ENCODE measurements at regions not wholly inside any gene's neighbourhood (a gene's known extent, or its start where the extent isn't known, plus 50 kb on each side); places are given as distances from the start of the nearest gene placed in this dataset.

DNA sequence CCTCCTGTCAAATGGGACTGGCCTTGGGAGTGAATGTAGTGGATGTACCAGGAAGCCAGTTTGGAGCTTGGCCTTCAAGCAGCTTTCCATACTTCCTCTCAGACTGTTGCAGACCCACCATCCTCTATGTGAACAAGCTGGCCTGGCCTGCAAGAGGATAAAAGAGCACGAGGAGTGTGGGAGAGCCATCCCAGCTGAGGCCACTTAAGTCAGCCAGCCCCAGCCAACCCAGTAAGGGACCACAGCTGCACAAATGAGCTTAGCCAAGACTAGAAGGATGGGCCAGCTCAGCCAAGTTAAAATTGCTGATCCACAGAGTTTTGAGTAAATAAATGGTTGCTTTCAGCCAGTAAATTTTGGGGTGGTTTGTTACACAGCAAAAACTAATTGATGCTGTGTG, 156.9 kb upstream of the SOX4 start:
- Histone ChIP-seq H3K9ac (ENCODE audit: low read depth, low read length) (no peak overlapping the region), H3K4me1 (ENCODE audit: insufficient read depth, low read length) (no peaks in the 10 kb centered on the region), H3K36me3 (ENCODE audit: insufficient read depth, low read depth, low read length) (no peaks in the 10 kb centered on the region), H3K27me3 (ENCODE audit: insufficient read depth, low read length) (no peaks in the 10 kb centered on the region), H3K27ac (ENCODE audit: low read length) (no peak overlapping the region), H3K4me3 (ENCODE audit: low read length) (no peak overlapping the region), H3K9me3 (ENCODE audit: insufficient read depth, low read depth, low read length) (no peaks in the 10 kb centered on the region)

DNA sequence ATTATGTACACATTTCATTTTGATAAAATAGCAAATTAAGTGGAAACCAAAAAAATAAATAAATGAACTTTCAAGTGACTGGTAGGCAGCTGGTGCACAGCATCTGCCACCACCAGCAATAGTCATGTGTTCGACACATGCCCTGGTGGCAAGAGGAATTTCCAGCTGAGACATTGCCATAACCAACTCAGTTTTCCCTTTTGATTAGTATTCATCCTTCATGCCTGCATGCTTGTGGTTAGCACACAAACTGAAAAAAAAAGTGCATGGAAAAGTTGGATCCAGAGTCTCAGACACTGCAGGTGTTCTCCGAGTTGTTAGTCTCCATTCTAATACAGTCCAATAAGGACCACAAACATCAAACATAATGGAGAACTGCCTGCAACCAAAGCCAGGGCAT, 156.0 kb upstream of the SOX4 start:
- H3K9me3 ChIP-seq (ENCODE audit: insufficient read depth, low read depth, low read length): no peaks in the 10 kb centered on the region
- no peaks in the 10 kb centered on the region for H3K27me3 ChIP-seq (ENCODE audit: insufficient read depth, low read length)
- no peak overlapping the region for H3K9ac ChIP-seq (ENCODE audit: low read depth, low read length)
- no peak overlapping the region for H3K27ac ChIP-seq (ENCODE audit: low read length)
- H3K36me3 ChIP-seq (ENCODE audit: insufficient read depth, low read depth, low read length): no peaks in the 10 kb centered on the region
- H3K4me3 ChIP-seq (ENCODE audit: low read length): no peak overlapping the region
- H3K4me1 ChIP-seq (ENCODE audit: insufficient read depth, low read length): no peaks in the 10 kb centered on the region

GRCh38 chr6:21438237-21438985, 155.1 kb upstream of the SOX4 start:
- H3K4me1 ChIP-seq (ENCODE audit: insufficient read depth, low read length): no peaks in the 10 kb centered on the region
- no peak overlapping the region for H3K4me3 ChIP-seq (ENCODE audit: low read length)
- no peak overlapping the region for H3K27ac ChIP-seq (ENCODE audit: low read length)
- H3K36me3 ChIP-seq (ENCODE audit: insufficient read depth, low read depth, low read length): no peaks in the 10 kb centered on the region
- H3K27me3 ChIP-seq (ENCODE audit: insufficient read depth, low read length): no peaks in the 10 kb centered on the region
- no peak overlapping the region for H3K9ac ChIP-seq (ENCODE audit: low read depth, low read length)
- no peaks in the 10 kb centered on the region for H3K9me3 ChIP-seq (ENCODE audit: insufficient read depth, low read depth, low read length)

GRCh38 chr6:21438986-21439352, 154.6 kb upstream of the SOX4 start:
- Histone ChIP-seq H3K4me3 (ENCODE audit: low read length) (no peak overlapping the region), H3K36me3 (ENCODE audit: insufficient read depth, low read depth, low read length) (no peaks in the 10 kb centered on the region), H3K9ac (ENCODE audit: low read depth, low read length) (no peak overlapping the region)

DNA sequence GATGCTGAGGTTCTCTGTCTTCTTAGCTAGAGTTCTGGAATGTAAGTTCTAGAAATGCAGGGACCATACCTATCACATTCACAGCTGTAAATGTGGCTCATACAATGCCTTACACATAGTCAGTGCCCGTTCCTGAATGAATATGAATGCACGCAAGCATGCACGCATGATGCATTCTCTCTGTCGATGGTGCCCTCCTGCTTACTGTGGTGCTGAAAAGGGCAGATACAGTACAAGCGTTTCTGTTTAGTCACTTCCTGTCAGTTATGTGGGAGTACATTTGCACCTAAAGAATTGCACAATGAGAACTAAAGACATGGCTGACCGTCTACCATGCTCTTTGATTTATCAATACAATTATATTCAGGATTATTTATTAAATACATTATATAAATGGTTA, 152.2 kb upstream of the SOX4 start:
- Histone ChIP-seq H3K27me3 (ENCODE audit: insufficient read depth, low read length) (no peaks in the 10 kb centered on the region), H3K4me3 (ENCODE audit: low read length) (no peak overlapping the region), H3K9ac (ENCODE audit: low read depth, low read length) (no peak overlapping the region), H3K9me3 (ENCODE audit: insufficient read depth, low read depth, low read length) (no peaks in the 10 kb centered on the region), H3K4me1 (ENCODE audit: insufficient read depth, low read length) (no peaks in the 10 kb centered on the region), H3K36me3 (ENCODE audit: insufficient read depth, low read depth, low read length) (no peaks in the 10 kb centered on the region), H3K27ac (ENCODE audit: low read length) (no peak overlapping the region)

More at GRCh38 chr6:21438986-21439352, 154.6 kb upstream of the SOX4 start:
- no peaks in the 10 kb centered on the region for H3K9me3 ChIP-seq (ENCODE audit: insufficient read depth, low read depth, low read length)
- H3K27ac ChIP-seq (ENCODE audit: low read length): no peak overlapping the region
- no peaks in the 10 kb centered on the region for H3K27me3 ChIP-seq (ENCODE audit: insufficient read depth, low read length)
- H3K4me1 ChIP-seq (ENCODE audit: insufficient read depth, low read length): no peaks in the 10 kb centered on the region

DNA sequence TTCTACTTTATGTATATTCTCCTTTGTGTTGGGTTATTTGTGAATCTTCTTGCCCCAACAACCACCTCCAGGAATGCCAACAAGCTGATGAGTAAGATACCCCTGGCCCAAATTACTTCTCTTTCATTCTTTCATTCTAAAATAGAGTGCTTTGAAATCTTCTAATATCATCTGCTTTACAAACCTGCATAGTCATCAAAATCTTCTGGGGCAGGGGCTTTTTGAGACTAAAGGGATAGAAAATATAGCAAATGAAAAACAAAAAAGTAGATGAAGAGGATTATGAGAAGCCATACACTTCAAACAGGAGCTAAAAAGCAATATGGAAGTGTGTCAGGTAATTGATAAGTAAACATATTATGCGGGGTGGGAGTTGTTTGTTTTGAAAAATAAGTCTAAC, 150.7 kb upstream of the SOX4 start:
- Histone ChIP-seq H3K4me3 (ENCODE audit: low read length) (no peak overlapping the region), H3K9me3 (ENCODE audit: insufficient read depth, low read depth, low read length) (no peaks in the 10 kb centered on the region), H3K27ac (ENCODE audit: low read length) (no peak overlapping the region), H3K27me3 (ENCODE audit: insufficient read depth, low read length) (no peaks in the 10 kb centered on the region), H3K36me3 (ENCODE audit: insufficient read depth, low read depth, low read length) (no peaks in the 10 kb centered on the region), H3K9ac (ENCODE audit: low read depth, low read length) (no peak overlapping the region), H3K4me1 (ENCODE audit: insufficient read depth, low read length) (no peaks in the 10 kb centered on the region)

- no peaks in the 10 kb centered on the region for H3K4me1 ChIP-seq (ENCODE audit: insufficient read depth, low read length)
- H3K9me3 ChIP-seq (ENCODE audit: insufficient read depth, low read depth, low read length): no peaks in the 10 kb centered on the region
- H3K36me3 ChIP-seq (ENCODE audit: insufficient read depth, low read depth, low read length): no peaks in the 10 kb centered on the region
- no peaks in the 10 kb centered on the region for H3K27me3 ChIP-seq (ENCODE audit: insufficient read depth, low read length)
- no peak overlapping the region for H3K27ac ChIP-seq (ENCODE audit: low read length)
- no peak overlapping the region for H3K9ac ChIP-seq (ENCODE audit: low read depth, low read length)
- H3K4me3 ChIP-seq (ENCODE audit: low read length): no peak overlapping the region
These were observed 148.8 kb upstream of the SOX4 start for GRCh38 chr6:21444711-21445260.

DNA sequence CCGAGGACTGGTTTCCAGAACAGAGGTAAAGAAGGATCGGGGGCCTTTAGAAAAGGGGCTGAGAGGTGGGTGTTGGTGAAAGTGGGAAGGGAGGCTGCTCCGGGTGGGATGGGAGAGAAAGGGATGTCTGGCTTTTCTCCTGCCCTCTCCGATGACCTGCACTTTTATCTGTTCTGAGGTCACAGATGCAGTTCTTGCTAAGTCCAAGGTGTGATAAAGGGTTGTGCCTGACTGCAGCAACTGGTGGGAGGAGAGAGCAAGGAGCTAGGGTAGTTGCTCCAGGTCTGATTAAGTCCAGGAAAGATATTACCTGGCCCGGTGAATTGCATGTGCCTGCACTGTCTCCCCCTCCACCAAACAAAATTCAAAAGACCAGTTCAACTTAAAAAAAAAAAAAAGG, 145.6 kb upstream of the SOX4 start:
- no peak overlapping the region for H3K4me3 ChIP-seq (ENCODE audit: low read length)
- no peaks in the 10 kb centered on the region for H3K9me3 ChIP-seq (ENCODE audit: insufficient read depth, low read depth, low read length)
- H3K27me3 ChIP-seq (ENCODE audit: insufficient read depth, low read length): no peaks in the 10 kb centered on the region
- no peaks in the 10 kb centered on the region for H3K4me1 ChIP-seq (ENCODE audit: insufficient read depth, low read length)
- H3K9ac ChIP-seq (ENCODE audit: low read depth, low read length): no peak overlapping the region
- no peaks in the 10 kb centered on the region for H3K36me3 ChIP-seq (ENCODE audit: insufficient read depth, low read depth, low read length)
- no peak overlapping the region for H3K27ac ChIP-seq (ENCODE audit: low read length)

DNA sequence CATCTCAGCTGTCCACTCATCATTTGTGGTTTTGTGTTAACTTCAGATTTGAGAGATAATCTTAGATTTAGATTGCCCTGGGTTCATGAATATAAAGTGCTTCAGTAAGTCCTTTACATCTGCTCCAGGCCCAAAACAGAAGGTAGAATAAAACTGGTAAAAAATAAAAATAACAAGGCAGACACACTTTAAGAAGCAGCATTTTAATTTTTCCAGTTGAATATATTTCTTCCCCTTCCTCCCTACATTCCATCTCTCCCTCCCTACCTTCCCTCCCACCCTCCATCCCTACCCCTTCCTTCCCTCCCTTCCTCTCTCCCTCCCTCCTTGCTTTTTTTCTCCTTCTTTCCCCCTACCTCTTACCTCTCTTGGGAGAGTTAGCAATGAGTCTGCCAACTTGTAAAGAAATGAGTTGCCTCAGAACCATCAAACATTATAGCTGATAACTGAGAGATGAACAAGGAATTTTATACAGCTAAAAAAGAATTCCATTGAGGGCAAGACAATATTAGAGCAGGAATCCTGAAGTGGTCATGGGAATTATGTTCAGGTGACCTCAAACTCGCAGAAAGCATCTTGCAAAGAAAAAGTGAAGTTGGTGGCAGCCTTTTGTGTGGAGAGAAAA, 145.0 kb upstream of the SOX4 start:
- H3K27ac ChIP-seq (ENCODE audit: low read length): no peak overlapping the region
- H3K4me1 ChIP-seq (ENCODE audit: insufficient read depth, low read length): no peaks in the 10 kb centered on the region
- H3K36me3 ChIP-seq (ENCODE audit: insufficient read depth, low read depth, low read length): no peaks in the 10 kb centered on the region
- H3K9me3 ChIP-seq (ENCODE audit: insufficient read depth, low read depth, low read length): no peaks in the 10 kb centered on the region
- no peak overlapping the region for H3K9ac ChIP-seq (ENCODE audit: low read depth, low read length)
- H3K4me3 ChIP-seq (ENCODE audit: low read length): no peak overlapping the region
- H3K27me3 ChIP-seq (ENCODE audit: insufficient read depth, low read length): no peaks in the 10 kb centered on the region

DNA sequence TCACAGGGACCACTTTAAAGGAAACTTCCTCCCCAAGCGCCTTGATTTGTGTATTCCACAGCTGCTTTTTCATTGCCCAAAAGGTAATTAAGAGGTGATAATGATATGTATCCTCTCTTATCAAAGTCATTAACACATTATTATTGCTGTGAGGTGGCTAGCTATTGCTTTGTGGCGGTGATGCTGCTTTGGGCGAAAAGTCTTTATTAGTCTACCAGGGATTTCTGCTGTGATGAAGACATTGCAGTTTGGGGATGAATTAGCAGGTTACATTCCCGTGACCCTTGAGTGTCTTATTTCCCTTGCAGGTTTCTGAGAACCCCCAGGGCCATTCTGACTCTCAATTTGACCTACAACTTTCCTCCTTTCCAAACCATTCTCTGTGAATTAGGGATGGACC, 143.4 kb upstream of the SOX4 start:
- H3K4me1 ChIP-seq (ENCODE audit: insufficient read depth, low read length): no peaks in the 10 kb centered on the region
- no peak overlapping the region for H3K4me3 ChIP-seq (ENCODE audit: low read length)
- H3K36me3 ChIP-seq (ENCODE audit: insufficient read depth, low read depth, low read length): no peaks in the 10 kb centered on the region
- H3K9ac ChIP-seq (ENCODE audit: low read depth, low read length): no peak overlapping the region
- no peak overlapping the region for H3K27ac ChIP-seq (ENCODE audit: low read length)
- H3K9me3 ChIP-seq (ENCODE audit: insufficient read depth, low read depth, low read length): no peaks in the 10 kb centered on the region
- no peaks in the 10 kb centered on the region for H3K27me3 ChIP-seq (ENCODE audit: insufficient read depth, low read length)

GRCh38 chr6:21450628-21451027, 142.9 kb upstream of the SOX4 start:
- H3K9ac ChIP-seq (ENCODE audit: low read depth, low read length): no peak overlapping the region
- H3K27me3 ChIP-seq (ENCODE audit: insufficient read depth, low read length): no peaks in the 10 kb centered on the region
- H3K36me3 ChIP-seq (ENCODE audit: insufficient read depth, low read depth, low read length): no peaks in the 10 kb centered on the region
- no peak overlapping the region for H3K27ac ChIP-seq (ENCODE audit: low read length)
- no peaks in the 10 kb centered on the region for H3K4me1 ChIP-seq (ENCODE audit: insufficient read depth, low read length)
- no peaks in the 10 kb centered on the region for H3K9me3 ChIP-seq (ENCODE audit: insufficient read depth, low read depth, low read length)
- no peak overlapping the region for H3K4me3 ChIP-seq (ENCODE audit: low read length)

GRCh38 chr6:21451546-21452013, 142.0 kb upstream of the SOX4 start:
- Histone ChIP-seq H3K4me3 (ENCODE audit: low read length) (no peak overlapping the region), H3K27me3 (ENCODE audit: insufficient read depth, low read length) (no peaks in the 10 kb centered on the region), H3K27ac (ENCODE audit: low read length) (no peak overlapping the region), H3K9ac (ENCODE audit: low read depth, low read length) (no peak overlapping the region), H3K9me3 (ENCODE audit: insufficient read depth, low read depth, low read length) (no peaks in the 10 kb centered on the region), H3K36me3 (ENCODE audit: insufficient read depth, low read depth, low read length) (no peaks in the 10 kb centered on the region), H3K4me1 (ENCODE audit: insufficient read depth, low read length) (no peaks in the 10 kb centered on the region)
